Colonic mucosa (tissue), 4 donors: ENCODE measurements at regions not wholly inside any gene's neighbourhood (a gene's known extent, or its start where the extent isn't known, plus 50 kb on each side); places are given as distances from the start of the nearest gene placed in this dataset.

Experiments used
- DNase-seq: peaks from one replicate; pipeline ENCODE4 v3.0.0-alpha.2; 2020
- H3K27ac ChIP-seq: fragments of 200-600 bp; one replicate; pipeline ENCODE4 v1.8.0; 2021
- H3K27me3 ChIP-seq: fragments of 200-600 bp; one replicate; pipeline ENCODE4 v1.8.0; 2021
- H3K36me3 ChIP-seq: fragments of 200-600 bp; one replicate; pipeline ENCODE4 v1.8.0; 2021
- H3K4me1 ChIP-seq: fragments of 200-600 bp; one replicate; pipeline ENCODE4 v1.8.0; 2021; ENCODE audit warnings: mild to moderate bottlenecking
- H3K4me3 ChIP-seq: fragments of 200-600 bp; one replicate; pipeline ENCODE4 v1.8.0; 2021
- H3K9ac ChIP-seq, 2 donors: one replicate each; pipeline ENCODE4 v1.7.0; 2013; ENCODE audit warnings: control low read depth in 2 of 2, low read depth in 2 of 2, low read length in 2 of 2
- H3K9me3 ChIP-seq: fragments of 200-600 bp; one replicate; pipeline ENCODE4 v1.8.0; 2021
- intact Hi-C: fragments of 100-400 bp; cut with DNase I; formaldehyde crosslinking; loops from one replicate; pipeline ENCODE4 v1.14.1; 2022
- TF ChIP-seq, protein P1 (sequence below): fragments of 200-600 bp; IDR thresholded peaks from one replicate; pipeline ENCODE4 v1.8.0; 2022; ENCODE audit warnings: antibody characterized with exemption, mild to moderate bottlenecking
- donor health status: healthy.
- donor health status: DM: no; HTN: no; CAD: no.
- donor health status: DM: no; HTN: no; CAD: no.

DNA sequence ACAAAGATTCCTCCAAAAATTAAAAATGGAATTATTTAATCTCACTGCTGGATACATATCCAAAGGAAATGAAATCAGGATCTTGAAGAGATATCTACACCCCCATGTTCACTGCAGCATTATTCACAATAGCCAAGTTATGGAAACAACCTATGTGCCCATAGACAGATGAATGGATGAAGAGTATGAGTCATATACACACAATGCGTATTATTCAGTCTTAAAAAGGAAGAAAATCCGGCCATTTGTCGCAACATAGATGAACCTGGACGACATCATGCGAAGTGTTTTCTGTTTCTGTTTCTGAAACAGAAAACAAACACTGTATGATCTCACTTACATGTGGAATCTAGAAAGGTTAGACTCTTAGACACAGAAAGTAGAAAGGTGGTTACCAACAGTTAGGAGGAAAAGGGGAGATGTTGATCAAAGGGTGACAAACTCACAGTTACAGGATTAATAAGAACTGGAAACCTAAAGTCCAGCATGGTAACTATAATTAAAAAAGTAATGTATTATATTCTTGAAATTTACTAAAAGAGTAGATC, 87.8 kb upstream of the ERBB4 start:
- Histone ChIP-seq H3K27me3 (no peaks in the 10 kb centered on the region), H3K4me3 (no peak overlapping the region), H3K27ac (no peak overlapping the region), H3K9me3 (no peaks in the 10 kb centered on the region), H3K4me1 (no peaks in the 10 kb centered on the region), H3K36me3 (no peaks in the 10 kb centered on the region), H3K9ac (no peak overlapping the region)
- TF ChIP-seq, protein P1, sequence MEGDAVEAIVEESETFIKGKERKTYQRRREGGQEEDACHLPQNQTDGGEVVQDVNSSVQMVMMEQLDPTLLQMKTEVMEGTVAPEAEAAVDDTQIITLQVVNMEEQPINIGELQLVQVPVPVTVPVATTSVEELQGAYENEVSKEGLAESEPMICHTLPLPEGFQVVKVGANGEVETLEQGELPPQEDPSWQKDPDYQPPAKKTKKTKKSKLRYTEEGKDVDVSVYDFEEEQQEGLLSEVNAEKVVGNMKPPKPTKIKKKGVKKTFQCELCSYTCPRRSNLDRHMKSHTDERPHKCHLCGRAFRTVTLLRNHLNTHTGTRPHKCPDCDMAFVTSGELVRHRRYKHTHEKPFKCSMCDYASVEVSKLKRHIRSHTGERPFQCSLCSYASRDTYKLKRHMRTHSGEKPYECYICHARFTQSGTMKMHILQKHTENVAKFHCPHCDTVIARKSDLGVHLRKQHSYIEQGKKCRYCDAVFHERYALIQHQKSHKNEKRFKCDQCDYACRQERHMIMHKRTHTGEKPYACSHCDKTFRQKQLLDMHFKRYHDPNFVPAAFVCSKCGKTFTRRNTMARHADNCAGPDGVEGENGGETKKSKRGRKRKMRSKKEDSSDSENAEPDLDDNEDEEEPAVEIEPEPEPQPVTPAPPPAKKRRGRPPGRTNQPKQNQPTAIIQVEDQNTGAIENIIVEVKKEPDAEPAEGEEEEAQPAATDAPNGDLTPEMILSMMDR, result no peak
- DNase-seq, result no peak
- intact Hi-C loops, result no loop called here

DNA sequence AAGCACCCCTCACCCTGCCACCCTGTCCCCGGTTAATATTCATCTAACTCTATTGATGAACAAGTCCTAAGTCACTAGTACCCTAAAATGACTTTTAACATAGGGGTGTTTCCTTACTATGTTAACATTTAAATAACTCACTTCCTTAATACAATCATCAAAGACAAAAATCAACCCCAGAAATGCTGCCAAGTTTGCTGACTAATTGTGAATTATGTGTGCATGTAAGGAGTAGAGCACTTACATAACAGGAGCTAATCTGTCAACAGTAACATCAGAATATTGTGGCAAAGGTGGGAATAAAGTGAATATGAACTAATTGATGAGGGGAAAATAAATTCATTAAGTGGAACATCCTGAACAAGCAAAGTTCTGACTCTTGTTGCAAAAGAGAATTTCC, 81.4 kb upstream of the ERBB4 start:
- H3K27ac ChIP-seq, result no peak overlapping the region
- intact Hi-C loops, result no loop called here
- H3K9ac ChIP-seq, result no peak overlapping the region

DNA sequence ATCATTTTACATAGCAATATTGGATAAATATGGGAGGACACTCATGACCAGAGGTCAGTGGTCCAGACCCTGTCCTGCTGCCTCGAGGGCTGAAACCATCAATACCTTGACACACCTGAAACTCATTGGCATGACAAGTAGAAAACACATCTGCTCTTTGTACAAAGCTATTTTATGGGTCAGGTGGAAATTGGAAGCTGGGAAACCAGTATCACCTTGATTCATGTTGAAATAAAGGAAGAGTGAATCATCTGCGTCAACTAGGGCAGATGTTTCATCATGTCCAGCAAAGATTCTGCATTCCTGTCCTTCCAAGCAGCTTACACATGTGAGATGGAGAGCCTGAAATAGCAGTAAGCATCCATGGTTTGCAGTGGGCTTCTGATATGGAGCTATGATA, 80.0 kb upstream of the ERBB4 start:
- Histone ChIP-seq H3K9ac (no peak overlapping the region), H3K36me3 (no peaks in the 10 kb centered on the region), H3K27ac (no peak overlapping the region), H3K27me3 (no peaks in the 10 kb centered on the region), H3K4me1 (no peaks in the 10 kb centered on the region), H3K4me3 (no peak overlapping the region), H3K9me3 (no peaks in the 10 kb centered on the region)
- intact Hi-C loops, result no loop called here
- TF ChIP-seq, protein P1, result no peak
- no peak for DNase-seq

More for the DNA sequence above, 81.4 kb upstream of the ERBB4 start:
- no peak for DNase-seq
- Histone ChIP-seq H3K27me3 (no peaks in the 10 kb centered on the region), H3K36me3 (no peaks in the 10 kb centered on the region), H3K4me1 (no peaks in the 10 kb centered on the region), H3K4me3 (no peak overlapping the region), H3K9me3 (no peaks in the 10 kb centered on the region)
- TF ChIP-seq, protein P1, result no peak

DNA sequence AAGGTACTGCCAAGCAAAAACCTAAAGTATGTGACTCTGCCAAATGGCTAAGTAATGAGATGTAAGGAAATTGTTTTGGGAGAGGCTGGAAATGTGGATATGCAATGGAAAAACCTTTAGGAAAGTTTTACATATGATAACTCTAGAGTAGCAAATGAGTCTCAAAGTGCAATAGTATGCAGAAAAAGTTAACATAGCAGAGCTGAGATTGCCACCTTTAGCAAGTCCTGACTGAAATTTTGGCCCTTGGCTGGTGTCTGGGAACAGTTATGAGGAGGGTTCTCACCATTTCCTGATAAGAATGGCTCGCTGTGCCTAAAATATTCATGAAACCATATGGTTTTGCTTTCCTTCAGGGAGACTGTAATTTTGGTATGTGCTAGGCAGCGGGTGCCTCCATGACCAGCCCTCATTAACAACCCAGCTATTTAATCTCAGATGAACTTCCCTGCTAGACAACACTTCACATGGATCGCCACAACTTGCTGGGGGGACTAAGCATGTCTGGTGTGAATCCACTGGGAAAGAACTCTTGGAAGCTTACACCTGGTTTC, 72.3 kb upstream of the ERBB4 start:
- TF ChIP-seq, protein P1, result no peak
- H3K27me3 ChIP-seq, result no peaks in the 10 kb centered on the region
- DNase-seq, result no peak
- H3K9ac ChIP-seq, result no peak overlapping the region
- H3K9me3 ChIP-seq, result no peaks in the 10 kb centered on the region
- no peak overlapping the region for H3K27ac ChIP-seq
- H3K4me3 ChIP-seq, result no peak overlapping the region
- no peaks in the 10 kb centered on the region for H3K36me3 ChIP-seq
- intact Hi-C loops, result no loop called here
- no peaks in the 10 kb centered on the region for H3K4me1 ChIP-seq

DNA sequence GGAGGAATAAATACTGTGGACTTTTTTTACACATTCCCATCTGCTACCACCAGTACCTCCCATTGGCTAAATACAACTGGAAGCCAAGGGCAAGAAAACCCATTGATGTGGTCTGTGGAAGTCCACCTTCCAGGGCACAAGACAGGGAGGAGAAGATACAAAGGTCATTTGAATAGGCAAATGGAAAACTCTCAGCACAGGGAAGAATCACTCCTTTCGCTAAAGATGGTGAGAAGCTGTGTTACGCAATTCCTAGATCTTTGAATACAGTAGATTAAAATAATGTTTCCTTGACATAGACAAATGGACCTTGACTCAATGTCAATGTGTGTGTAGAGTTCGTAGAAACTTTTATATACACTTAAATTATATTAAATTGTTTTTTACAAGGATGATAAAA, 70.9 kb upstream of the ERBB4 start:
- Histone ChIP-seq H3K4me3 (no peak overlapping the region), H3K27ac (no peak overlapping the region), H3K9me3 (no peaks in the 10 kb centered on the region), H3K9ac (no peak overlapping the region), H3K27me3 (no peaks in the 10 kb centered on the region), H3K36me3 (no peaks in the 10 kb centered on the region), H3K4me1 (no peaks in the 10 kb centered on the region)
- intact Hi-C loops, result no loop called here
- TF ChIP-seq, protein P1, result no peak
- DNase-seq, result no peak
